Prostate gland (tissue), 2 donors: ENCODE measurements at regions not wholly inside any gene's neighbourhood (a gene's known extent, or its start where the extent isn't known, plus 50 kb on each side); places are given as distances from the start of the nearest gene placed in this dataset.
A peak's percentile ranks its signal among the peaks of the same experiment; 100 is the strongest.
"Not testable (repeated sequence)": the region's sequence is repeated elsewhere in the genome, so short reads cannot be mapped to it uniquely, and the experiment has no call there.

ENCODE experiments used
- DNase-seq: peaks from one replicate; pipeline ENCODE4 v3.0.0-alpha.2; 2019; ENCODE audit warnings: low spot score
- H3K27ac ChIP-seq, 2 donors: fragments of 200-600 bp; sonication (generic); 2 replicates each; pipeline ENCODE4 v1.5.1; 2017 to 2019
- H3K27me3 ChIP-seq: fragments of 200-600 bp; sonication (generic); replicated peaks from 2 replicates; pipeline ENCODE4 v1.5.1; 2019; ENCODE audit not compliant: insufficient read depth
- H3K36me3 ChIP-seq, 2 donors: fragments of 200-600 bp; sonication (generic); 1 replicate in 1 of 2; 2 replicates in 1 of 2; pipeline versions ENCODE4 v1.5.1 to v1.8.1; 2017 to 2019
- H3K4me1 ChIP-seq: fragments of 200-600 bp; sonication (generic); replicated peaks from 2 replicates; pipeline ENCODE4 v1.5.1; 2019
- H3K4me3 ChIP-seq, 2 donors: fragments of 200-600 bp; sonication (generic); 2 replicates each; pipeline ENCODE4 v1.5.1; 2017 to 2019
- H3K9me3 ChIP-seq: fragments of 200-600 bp; sonication (generic); 2 replicates; pipeline ENCODE4 v1.5.1; 2017
- CTCF ChIP-seq, 4 experiments: fragments of 200-600 bp in 2 of 4; fragments of 450-650 bp in 2 of 4; sonication (generic) in 2 of 4; IDR thresholded peaks; 1 replicate in 3 of 4; 2 replicates in 1 of 4; pipeline ENCODE4 v1.5.1; 2016 to 2019; ENCODE audit warnings: antibody characterized with exemption in 4 of 4, mild to moderate bottlenecking in 2 of 4, moderate library complexity in 2 of 4
- POLR2A ChIP-seq: fragments of 450-650 bp; IDR thresholded peaks from one replicate; pipeline ENCODE4 v1.6.1; 2016; ENCODE audit warnings: antibody characterized with exemption, mild to moderate bottlenecking
- POLR2AphosphoS5 ChIP-seq: sonication (generic); formaldehyde crosslinking; IDR thresholded peaks from one replicate; pipeline ENCODE4 v1.6.1; 2017; ENCODE audit warnings: antibody characterized with exemption
- WGBS: methylation state at CpG from one replicate; pipeline ENCODE4 v1.1.5; 2018; 5-methylcytosine and 5-hydroxymethylcytosine counted together
- intact Hi-C: fragments of 100-400 bp; cut with DNase I; formaldehyde crosslinking; loops from one replicate; pipeline ENCODE4 v1.14.2; 2022

DNA sequence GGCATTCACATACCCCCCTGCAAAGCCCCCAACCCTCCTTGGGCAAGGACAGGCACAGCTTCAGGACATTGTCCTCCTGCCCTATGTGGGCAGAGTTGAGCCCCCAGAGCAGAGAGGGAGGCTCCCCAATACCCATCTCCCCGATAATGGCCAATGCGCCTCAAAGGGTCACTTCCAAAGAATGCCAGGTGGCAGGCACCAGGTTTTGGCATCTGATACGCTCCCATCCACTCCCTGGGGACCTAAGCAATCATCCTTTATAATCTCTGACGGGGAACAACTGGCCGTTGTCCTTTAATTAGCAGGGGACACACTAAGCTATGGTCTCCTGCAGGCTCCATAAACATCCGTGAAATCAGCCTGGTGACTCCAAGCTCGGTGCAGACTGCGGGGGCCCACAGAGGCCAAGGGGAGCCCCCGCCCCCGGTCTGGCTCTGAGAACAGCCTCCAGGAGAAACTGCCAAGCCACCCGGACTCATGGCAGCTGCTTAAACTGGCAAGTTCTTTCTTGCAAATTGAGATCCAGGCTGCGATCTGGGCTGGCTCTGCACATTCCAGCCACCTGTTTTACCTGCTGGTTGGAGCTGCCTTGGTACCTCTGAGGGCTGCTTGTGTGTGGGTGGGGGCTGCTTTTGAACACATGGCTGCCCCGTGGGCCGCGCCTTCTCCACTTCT, 123.2 kb upstream of the SULF2 start:
- H3K27me3 ChIP-seq, H3K36me3 ChIP-seq, H3K27ac ChIP-seq, H3K4me1 ChIP-seq, H3K4me3 ChIP-seq, H3K9me3 ChIP-seq, intact Hi-C loops: not testable (repeated sequence)
- whole genome bisulfite sequencing, result 32% methylated on average over 14 of the region's 15 CpGs
- peak; percentile 60 for DNase-seq
- peak; percentile 36 for TF ChIP-seq POLR2AphosphoS5

- H3K4me3 ChIP-seq, H3K4me1 ChIP-seq, H3K27ac ChIP-seq, DNase-seq, intact Hi-C loops, H3K9me3 ChIP-seq, H3K27me3 ChIP-seq, H3K36me3 ChIP-seq: not testable (repeated sequence)
- WGBS, result 73% methylated on average over 7 of the region's 7 CpGs
Measured at GRCh38 chr20:47907951-47908350, 122.7 kb upstream of the SULF2 start.

DNA sequence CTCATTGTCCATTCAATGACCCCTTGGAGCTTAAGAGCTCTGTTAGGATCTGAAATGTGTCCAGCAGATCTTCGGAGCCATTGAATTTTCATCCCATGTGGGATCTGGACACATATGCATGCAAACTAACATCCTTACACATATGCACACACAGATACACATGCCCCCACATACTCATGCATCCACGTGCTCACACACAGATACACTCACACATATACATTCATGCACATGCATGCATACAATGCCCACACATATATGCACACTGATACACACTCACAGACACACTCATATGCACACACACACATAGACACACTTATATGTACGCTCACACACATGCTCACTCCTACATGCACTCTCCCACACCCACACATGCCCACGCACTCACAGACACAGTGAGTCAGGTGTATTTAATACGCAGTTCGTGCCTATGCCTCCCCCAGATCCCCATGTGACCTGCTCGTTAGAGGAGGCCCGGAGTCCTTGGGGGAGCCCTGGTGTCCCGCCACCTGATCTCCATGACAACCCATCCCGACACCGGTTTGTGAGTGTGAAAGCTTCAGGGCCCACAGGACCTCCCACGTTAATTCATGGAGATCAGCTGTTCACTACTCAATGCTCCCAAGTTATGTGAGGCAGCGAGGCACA, 121.9 kb upstream of the SULF2 start:
- H3K4me3 ChIP-seq, result no peak overlapping the region
- DNase-seq, result no peak
- intact Hi-C loops, result no loop called here
- no peaks in the 10 kb centered on the region for H3K27me3 ChIP-seq
- H3K27ac ChIP-seq, result no peak overlapping the region
- WGBS, result 86% methylated on average over 13 of the region's 13 CpGs
- H3K4me1 ChIP-seq, result no peaks in the 10 kb centered on the region
- H3K36me3 ChIP-seq, result no peaks in the 10 kb centered on the region
- no peaks in the 10 kb centered on the region for H3K9me3 ChIP-seq
- no peak for TF ChIP-seq POLR2AphosphoS5
- TF ChIP-seq CTCF (IDR thresholded peaks at IDR 0.05), result no peak
- no peak for TF ChIP-seq POLR2A

DNA sequence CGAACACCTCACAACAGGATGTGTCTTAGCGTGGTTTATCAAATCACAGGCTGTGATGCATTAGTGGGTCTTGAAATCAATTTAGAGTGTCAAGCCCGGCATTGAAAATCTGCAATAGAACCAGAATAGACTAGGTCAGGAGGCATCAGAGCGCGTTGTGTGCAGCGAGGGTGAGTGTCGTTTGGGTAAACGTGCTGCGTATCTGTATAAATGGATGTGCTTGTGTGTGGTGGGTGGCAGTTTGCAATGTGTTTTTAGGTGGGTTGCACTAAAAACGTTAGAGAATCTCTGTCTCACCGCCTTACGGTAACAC, 121.0 kb upstream of the SULF2 start:
- no peaks in the 10 kb centered on the region for H3K4me1 ChIP-seq
- H3K4me3 ChIP-seq, result no peak overlapping the region
- TF ChIP-seq POLR2A, result no peak
- TF ChIP-seq POLR2AphosphoS5, result no peak
- H3K9me3 ChIP-seq, result no peaks in the 10 kb centered on the region
- WGBS, result 91% methylated on average over 12 of the region's 12 CpGs
- intact Hi-C loops, result no loop called here
- H3K27me3 ChIP-seq, result no peaks in the 10 kb centered on the region
- no peaks in the 10 kb centered on the region for H3K36me3 ChIP-seq
- no peak for DNase-seq
- H3K27ac ChIP-seq, result no peak overlapping the region

GRCh38 chr20:47905628-47906347, 120.5 kb upstream of the SULF2 start:
- WGBS, result 84% methylated on average over 18 of the region's 18 CpGs
- no peak overlapping the region for H3K27ac ChIP-seq
- no peaks in the 10 kb centered on the region for H3K9me3 ChIP-seq
- DNase-seq, result no peak
- intact Hi-C loops, result no loop called here
- no peaks in the 10 kb centered on the region for H3K27me3 ChIP-seq
- H3K4me3 ChIP-seq, result no peak overlapping the region
- TF ChIP-seq POLR2A (no peak), CTCF (IDR thresholded peaks at IDR 0.05) (no peak), POLR2AphosphoS5 (no peak)
- no peaks in the 10 kb centered on the region for H3K4me1 ChIP-seq
- H3K36me3 ChIP-seq, result no peaks in the 10 kb centered on the region

GRCh38 chr20:47903009-47903408, 117.7 kb upstream of the SULF2 start:
- H3K4me1 ChIP-seq, DNase-seq, intact Hi-C loops, H3K27ac ChIP-seq, H3K36me3 ChIP-seq, H3K9me3 ChIP-seq, H3K4me3 ChIP-seq, H3K27me3 ChIP-seq: not testable (repeated sequence)
- 42% methylated on average over 3 of the region's 3 CpGs for WGBS

- WGBS, result no CpG with 5 or more reads among the region's 7 CpGs
- intact Hi-C loops, result not testable (repeated sequence)
Measured at GRCh38 chr20:47899313-47899712, 114.0 kb upstream of the SULF2 start.

More at GRCh38 chr20:47899313-47899712, 114.0 kb upstream of the SULF2 start:
- H3K4me3 ChIP-seq, H3K36me3 ChIP-seq, H3K4me1 ChIP-seq, H3K27ac ChIP-seq, H3K9me3 ChIP-seq, H3K27me3 ChIP-seq, DNase-seq: not testable (repeated sequence)
